ENCODE measurements at regions not wholly inside any gene's neighbourhood (a gene's known extent, or its start where the extent isn't known, plus 50 kb on each side); places are given as distances from the start of the nearest gene placed in this dataset.

DNA sequence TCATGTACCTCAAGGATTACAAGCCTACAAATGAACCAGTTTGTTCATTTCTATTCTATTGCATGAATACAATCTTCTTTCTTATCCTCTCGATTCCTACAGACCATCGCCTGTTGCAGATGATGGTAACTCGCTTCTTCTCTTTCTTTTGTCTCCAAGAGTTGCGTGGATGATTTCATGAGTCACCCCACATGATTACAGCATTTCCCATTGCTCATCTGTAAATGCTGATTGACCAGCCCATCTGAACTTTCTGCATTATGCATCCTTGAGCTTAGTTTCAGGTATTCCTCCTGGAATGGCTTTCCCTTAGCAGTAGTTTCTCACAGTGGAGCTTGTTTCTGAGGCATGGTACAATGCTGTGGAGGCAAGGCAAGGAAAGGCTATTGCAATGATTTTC, 109.6 kb upstream of the TOPAZ1 start:
- H3K9me3 ChIP-seq (ENCODE audit: control insufficient read depth, low read depth, low read length), result no peaks in the 10 kb centered on the region

DNA sequence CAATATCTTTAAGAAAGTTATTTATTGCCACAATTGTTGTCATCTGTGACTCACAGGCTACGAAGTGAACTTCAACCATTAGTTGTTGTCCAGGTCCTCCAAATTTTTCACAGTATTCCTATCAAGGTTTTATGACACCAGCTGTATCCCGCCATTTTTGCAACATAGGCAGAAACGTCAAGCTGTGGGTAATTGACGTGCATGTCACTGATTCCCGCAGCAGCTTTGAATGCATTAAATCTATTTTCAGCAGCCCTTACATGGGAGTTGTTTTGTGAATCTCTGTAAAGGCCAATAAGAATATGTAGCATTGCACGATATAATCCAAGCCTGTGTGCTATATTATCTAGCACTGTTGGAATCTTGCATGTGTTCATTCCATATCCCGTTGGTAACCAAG, 109.1 kb upstream of the TOPAZ1 start:
- Histone ChIP-seq H3K9ac (ENCODE audit: control insufficient read depth, extremely low read depth, insufficient read depth, low read length) (no peak overlapping the region), H3K4me3 (ENCODE audit: control insufficient read depth in 2 of 3, extremely low read depth in 1 of 3, insufficient read depth in 2 of 3, low read depth in 1 of 3, low read length in 3 of 3) (no peak overlapping the region), H3K79me2 (ENCODE audit: control insufficient read depth, insufficient read depth, low read length) (no peaks in the 10 kb centered on the region), H4K20me1 (ENCODE audit: control insufficient read depth, extremely low read depth, insufficient read depth, low read length) (no peaks in the 10 kb centered on the region), H3K27ac (ENCODE audit: control insufficient read depth, insufficient read depth, low read length) (no peak overlapping the region), H3K27me3 (ENCODE audit: control insufficient read depth, extremely low read depth, insufficient read depth, low read length) (no peaks in the 10 kb centered on the region), H3K4me1 (ENCODE audit: control insufficient read depth, extremely low read depth, insufficient read depth, low read length) (peaks cover 7% of the 10 kb centered on the region), H3K9me1 (ENCODE audit: control insufficient read depth, extremely low read depth, insufficient read depth, low read length) (no peaks in the 10 kb centered on the region), H3K36me3 (ENCODE audit: control insufficient read depth in 2 of 2, extremely low read depth in 1 of 2, insufficient read depth in 2 of 2, low read length in 2 of 2) (no peaks in the 10 kb centered on the region), H3K9me3 (ENCODE audit: control insufficient read depth, low read depth, low read length) (no peaks in the 10 kb centered on the region), H3K4me2 (ENCODE audit: control insufficient read depth, extremely low read depth, insufficient read depth, low read depth, low read length) (no peak overlapping the region), H2AFZ (ENCODE audit: control insufficient read depth, low read length) (no peak overlapping the region)
- no peak for FAIRE-seq
- TF ChIP-seq, protein P1, sequence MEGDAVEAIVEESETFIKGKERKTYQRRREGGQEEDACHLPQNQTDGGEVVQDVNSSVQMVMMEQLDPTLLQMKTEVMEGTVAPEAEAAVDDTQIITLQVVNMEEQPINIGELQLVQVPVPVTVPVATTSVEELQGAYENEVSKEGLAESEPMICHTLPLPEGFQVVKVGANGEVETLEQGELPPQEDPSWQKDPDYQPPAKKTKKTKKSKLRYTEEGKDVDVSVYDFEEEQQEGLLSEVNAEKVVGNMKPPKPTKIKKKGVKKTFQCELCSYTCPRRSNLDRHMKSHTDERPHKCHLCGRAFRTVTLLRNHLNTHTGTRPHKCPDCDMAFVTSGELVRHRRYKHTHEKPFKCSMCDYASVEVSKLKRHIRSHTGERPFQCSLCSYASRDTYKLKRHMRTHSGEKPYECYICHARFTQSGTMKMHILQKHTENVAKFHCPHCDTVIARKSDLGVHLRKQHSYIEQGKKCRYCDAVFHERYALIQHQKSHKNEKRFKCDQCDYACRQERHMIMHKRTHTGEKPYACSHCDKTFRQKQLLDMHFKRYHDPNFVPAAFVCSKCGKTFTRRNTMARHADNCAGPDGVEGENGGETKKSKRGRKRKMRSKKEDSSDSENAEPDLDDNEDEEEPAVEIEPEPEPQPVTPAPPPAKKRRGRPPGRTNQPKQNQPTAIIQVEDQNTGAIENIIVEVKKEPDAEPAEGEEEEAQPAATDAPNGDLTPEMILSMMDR (optimal IDR thresholded peaks at IDR 0.05 in 1 of 3, IDR thresholded peaks at IDR 0.05 in 1 of 3, conservative IDR thresholded peaks at IDR 0.05 in 1 of 3; ENCODE audit: extremely low read depth in 1 of 3, insufficient read depth in 2 of 3, low read length in 3 of 3), result no peak
- TF ChIP-seq EZH2 (IDR thresholded peaks at IDR 0.05; ENCODE audit: low read length), result no peak
- no peak for DNase-seq (ENCODE audit: low read depth, low spot score)
- dilution Hi-C loops (cut with MboI; ENCODE audit: extremely low pct_ligation_motif_present, low sequenced_read_pairs), result no loop called here

More for the DNA sequence above, 109.6 kb upstream of the TOPAZ1 start:
- Histone ChIP-seq H3K4me1 (ENCODE audit: control insufficient read depth, extremely low read depth, insufficient read depth, low read length) (peaks cover 12% of the 10 kb centered on the region), H3K36me3 (ENCODE audit: control insufficient read depth in 2 of 2, extremely low read depth in 1 of 2, insufficient read depth in 2 of 2, low read length in 2 of 2) (no peaks in the 10 kb centered on the region), H4K20me1 (ENCODE audit: control insufficient read depth, extremely low read depth, insufficient read depth, low read length) (no peaks in the 10 kb centered on the region), H2AFZ (ENCODE audit: control insufficient read depth, low read length) (no peak overlapping the region), H3K27me3 (ENCODE audit: control insufficient read depth, extremely low read depth, insufficient read depth, low read length) (no peaks in the 10 kb centered on the region), H3K79me2 (ENCODE audit: control insufficient read depth, insufficient read depth, low read length) (no peaks in the 10 kb centered on the region), H3K9ac (ENCODE audit: control insufficient read depth, extremely low read depth, insufficient read depth, low read length) (no peak overlapping the region), H3K9me1 (ENCODE audit: control insufficient read depth, extremely low read depth, insufficient read depth, low read length) (no peaks in the 10 kb centered on the region), H3K4me3 (ENCODE audit: control insufficient read depth in 2 of 3, extremely low read depth in 1 of 3, insufficient read depth in 2 of 3, low read depth in 1 of 3, low read length in 3 of 3) (no peak overlapping the region), H3K4me2 (ENCODE audit: control insufficient read depth, extremely low read depth, insufficient read depth, low read depth, low read length) (no peak overlapping the region), H3K27ac (ENCODE audit: control insufficient read depth, insufficient read depth, low read length) (no peak overlapping the region)
- FAIRE-seq, result peak; percentile 48
- dilution Hi-C loops (cut with MboI; ENCODE audit: extremely low pct_ligation_motif_present, low sequenced_read_pairs), result no loop called here
- TF ChIP-seq, protein P1 (optimal IDR thresholded peaks at IDR 0.05 in 1 of 3, IDR thresholded peaks at IDR 0.05 in 1 of 3, conservative IDR thresholded peaks at IDR 0.05 in 1 of 3; ENCODE audit: extremely low read depth in 1 of 3, insufficient read depth in 2 of 3, low read length in 3 of 3), result no peak
- TF ChIP-seq EZH2 (IDR thresholded peaks at IDR 0.05; ENCODE audit: low read length), result no peak
- DNase-seq (ENCODE audit: low read depth, low spot score), result no peak

All from keratinocyte (primary cell).